Heart right ventricle (tissue), 16 donors: ENCODE measurements at regions not wholly inside any gene's neighbourhood (a gene's known extent, or its start where the extent isn't known, plus 50 kb on each side); places are given as distances from the start of the nearest gene placed in this dataset.

Experiments used
- ATAC-seq, 8 donors: fragments of 200-7000 bp; cut with Tn5 transposase; one replicate each; pipeline ENCODE4 v1.9.1; 2020; ENCODE audit warnings: mild to moderate bottlenecking in 8 of 8, moderate library complexity in 8 of 8, moderate number of reproducible peaks in 1 of 8
- DNase-seq, 2 donors: peaks; one replicate each; pipeline ENCODE4 v3.0.0-alpha.2; 2020
- H3K27ac ChIP-seq, 10 donors: fragments of 200-600 bp; sonication (generic) in 2 of 10; one replicate each; pipeline versions ENCODE4 v1.5.0 to v1.8.0; 2020 to 2022; ENCODE audit warnings: mild to moderate bottlenecking in 3 of 10
- H3K27me3 ChIP-seq, 7 donors: fragments of 200-600 bp; one replicate each; pipeline ENCODE4 v1.8.0; 2021 to 2022; ENCODE audit warnings: mild to moderate bottlenecking in 2 of 7
- H3K36me3 ChIP-seq, 9 donors: fragments of 200-600 bp; sonication (generic) in 1 of 9; one replicate each; pipeline versions ENCODE4 v1.5.0 to v1.8.0; 2020 to 2022; ENCODE audit warnings: mild to moderate bottlenecking in 2 of 9
- H3K4me1 ChIP-seq, 9 donors: fragments of 200-600 bp; sonication (generic) in 1 of 9; one replicate each; pipeline versions ENCODE4 v1.5.0 to v1.8.0; 2020 to 2022; ENCODE audit warnings: mild to moderate bottlenecking in 4 of 9
- H3K4me3 ChIP-seq, 10 donors: fragments of 200-600 bp; sonication (generic) in 2 of 10; one replicate each; pipeline versions ENCODE4 v1.5.0 to v1.8.0; 2020 to 2022; ENCODE audit warnings: mild to moderate bottlenecking in 7 of 10, moderate library complexity in 2 of 10
- H3K9me3 ChIP-seq, 11 donors: fragments of 200-600 bp in 10 of 11; sonication (generic) in 2 of 11; one replicate each; pipeline versions ENCODE4 v1.5.0 to v1.8.0; 2013 to 2022; ENCODE audit warnings: mild to moderate bottlenecking in 2 of 11, control low read depth in 1 of 11, moderate library complexity in 1 of 11
- CTCF ChIP-seq, 9 donors: fragments of 200-600 bp; sonication (generic) in 2 of 9; IDR thresholded peaks; one replicate each; pipeline versions ENCODE4 v1.5.0 to v1.8.0; 2021 to 2022; ENCODE audit warnings: antibody characterized with exemption in 9 of 9, mild to moderate bottlenecking in 5 of 9, moderate library complexity in 1 of 9
- WGBS, 2 donors: extraction: QIAGEN DNeasy Blood & Tissue Kit; methylation state at CpG; one replicate each; pipeline ENCODE4 v1.1.7; 2013; ENCODE audit warnings: inconsistent platforms in 1 of 2; 5-methylcytosine and 5-hydroxymethylcytosine counted together
- intact Hi-C, 10 donors: fragments of 100-400 bp; cut with DNase I; formaldehyde crosslinking; loops; one replicate each; pipeline versions ENCODE4 v1.11.1 to v1.14.2; 2022
- donor health status: Arrhythmogenic right ventricular cardiomyopathy.
- donor health status: ischemic (EF 13 %, LVEDD 7.1; RV severe dilation, severe dysfunction).
- donor health status: healthy with polysubstance abuse.
- donor health status: DM: no; HTN: yes; CAD: no.
- donor health status: DM: no; HTN: no; CAD: no.
- donor health status: ischemic (EF 25% LVEDD 6.9; RV normal size, moderate dysfunction).
- donor health status: ischemic (EF 25% LVEDD 5.7; RV mildly dilated, moderate dysfunction).
- donor health status: healthy.
- donor health status: DM: yes; HTN: yes; CAD: no.
- donor health status: Ischemic cardiomyopathy.
- donor health status: ischemic (EF 35%, LVEDD 5.7; RV mildly dilated, moderate dysfunction).
- donor health status: nonischemic (EF 11% LVEDD 7.7; RV severe dilation, severe dysfunction).
- donor health status: DM: yes; HTN: yes; CAD: no.
- donor health status: PGD.
- donor health status: ischemic (EF 29% LVEDD 5.4; RV normal size, mild dysfunction).
- donor health status: nonischemic (EF 23%, LVEDD 6.1; RV moderate dilation, normal function).

DNA sequence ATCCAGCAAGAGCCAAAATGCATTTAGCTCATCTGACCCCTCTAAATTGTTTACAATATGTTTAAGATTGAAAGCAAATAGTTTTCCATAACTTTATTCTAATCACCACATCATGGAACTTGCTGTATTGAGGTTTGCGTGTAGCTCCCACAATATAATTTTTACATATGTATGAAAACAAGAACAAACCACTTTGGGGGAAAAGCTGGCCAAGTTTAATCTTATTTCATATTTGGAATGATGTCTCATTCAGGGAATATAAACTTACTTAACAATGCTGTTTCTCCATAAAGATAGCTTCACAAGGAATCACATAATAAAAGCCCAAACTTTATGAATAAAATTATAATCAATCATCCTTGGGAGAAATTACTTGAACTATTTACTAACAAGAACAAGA, 194.6 kb upstream of the PCSK5 start:
- intact Hi-C loops = no loop called here
- DNase-seq (no peak), ATAC-seq (no peak)
- no peak overlapping the region for H3K4me3 ChIP-seq
- TF ChIP-seq CTCF (IDR thresholded peaks at IDR 0.05) = no peak
- H3K27ac ChIP-seq = no peak overlapping the region
- WGBS, 2 donors = 0 to 3% methylated on average over 1 of the region's 1 CpG
- no peaks in the 10 kb centered on the region for H3K27me3 ChIP-seq
- peaks cover 0 to 22% (median 6%) of the 10 kb centered on the region in 9 donors for H3K4me1 ChIP-seq
- H3K36me3 ChIP-seq = no peaks in the 10 kb centered on the region
- H3K9me3 ChIP-seq = no peaks in the 10 kb centered on the region

GRCh38 chr9:75699017-75699416, 191.5 kb upstream of the PCSK5 start:
- H3K36me3 ChIP-seq = no peaks in the 10 kb centered on the region
- H3K4me3 ChIP-seq = no peak overlapping the region
- no peak for TF ChIP-seq CTCF (IDR thresholded peaks at IDR 0.05)
- peaks cover 0 to 22% (median 6%) of the 10 kb centered on the region in 9 donors for H3K4me1 ChIP-seq
- H3K27me3 ChIP-seq = no peaks in the 10 kb centered on the region
- DNase-seq (no peak), ATAC-seq (peak in 6 of 8 donors; percentile 35 to 83 (median 57))
- peak overlapping the region in 5 of 10 donors; percentile 6 to 73 (median 54) for H3K27ac ChIP-seq
- H3K9me3 ChIP-seq = peaks cover 0 to 3% (median 0%) of the 10 kb centered on the region in 11 donors
- intact Hi-C loops = no loop called here

GRCh38 chr9:75699625-75700251, 190.7 kb upstream of the PCSK5 start:
- ATAC-seq = peak in 5 of 8 donors; percentile 33 to 69 (median 42)
- no peak overlapping the region for H3K4me3 ChIP-seq
- H3K27me3 ChIP-seq = no peaks in the 10 kb centered on the region
- intact Hi-C loops = no loop called here
- no peaks in the 10 kb centered on the region for H3K36me3 ChIP-seq
- WGBS, 2 donors = 68 to 76% methylated on average over 1 of the region's 1 CpG
- no peak for TF ChIP-seq CTCF (IDR thresholded peaks at IDR 0.05)
- no peak for DNase-seq
- H3K27ac ChIP-seq = peak overlapping the region in 7 of 10 donors; percentile 6 to 73 (median 37)
- H3K4me1 ChIP-seq = peaks cover 0 to 22% (median 6%) of the 10 kb centered on the region in 9 donors
- peaks cover 0 to 3% (median 0%) of the 10 kb centered on the region in 11 donors for H3K9me3 ChIP-seq

- DNase-seq = no peak
- Histone ChIP-seq H3K36me3 (no peaks in the 10 kb centered on the region), H3K4me1 (peaks cover 0 to 22% (median 6%) of the 10 kb centered on the region in 9 donors), H3K27me3 (no peaks in the 10 kb centered on the region), H3K9me3 (peaks cover 0 to 3% (median 0%) of the 10 kb centered on the region in 11 donors), H3K27ac (peak overlapping the region in 7 of 10 donors; percentile 4 to 73 (median 30)), H3K4me3 (no peak overlapping the region)
- WGBS, 2 donors = 45 to 49% methylated on average over 1 of the region's 1 CpG
- peak in 7 of 8 donors; percentile 16 to 97 (median 84) for ATAC-seq
- no peak for TF ChIP-seq CTCF (IDR thresholded peaks at IDR 0.05)
- intact Hi-C loops = no loop called here
Observed at GRCh38 chr9:75700252-75700640, 190.2 kb upstream of the PCSK5 start.
